ENCODE measurements at regions not wholly inside any gene's neighbourhood (a gene's known extent, or its start where the extent isn't known, plus 50 kb on each side); places are given as distances from the start of the nearest gene placed in this dataset.

GRCh38 chr6:11298651-11299420, 66.4 kb upstream of the NEDD9 start:
- DNase-seq (ENCODE audit: low spot score): peak; percentile 78

- DNase-seq (ENCODE audit: low spot score): no peak
These were observed 64.9 kb upstream of the NEDD9 start for GRCh38 chr6:11297376-11297729.

GRCh38 chr6:11296449-11297375, 64.2 kb upstream of the NEDD9 start:
- DNase-seq (ENCODE audit: low spot score): peak; percentile 67

GRCh38 chr6:11295969-11296368, 63.5 kb upstream of the NEDD9 start:
- DNase-seq (ENCODE audit: low spot score): no peak

GRCh38 chr6:11294228-11294627, 61.8 kb upstream of the NEDD9 start:
- no peak for DNase-seq (ENCODE audit: low spot score)

- no peak for DNase-seq (ENCODE audit: low spot score)
These were observed 60.2 kb upstream of the NEDD9 start for GRCh38 chr6:11292594-11293236.

GRCh38 chr6:11292091-11292490, 59.6 kb upstream of the NEDD9 start:
- no peak for DNase-seq (ENCODE audit: low spot score)

- DNase-seq (ENCODE audit: low spot score): no peak
These were observed 59.1 kb upstream of the NEDD9 start for GRCh38 chr6:11291582-11291981.

- DNase-seq (ENCODE audit: low spot score): no peak
These were observed 57.6 kb upstream of the NEDD9 start for GRCh38 chr6:11290027-11290426.

GRCh38 chr6:11288065-11288464, 55.6 kb upstream of the NEDD9 start:
- DNase-seq (ENCODE audit: low spot score): peak; percentile 95

- DNase-seq (ENCODE audit: low spot score): no peak
These were observed 52.5 kb upstream of the NEDD9 start for GRCh38 chr6:11284996-11285395.

GRCh38 chr6:11283629-11284028, 51.2 kb upstream of the NEDD9 start:
- no peak for DNase-seq (ENCODE audit: low spot score)

- no peak for DNase-seq (ENCODE audit: low spot score)
These were observed 50.4 kb upstream of the NEDD9 start for GRCh38 chr6:11282875-11283274.
